Ishikawa (cell line): ENCODE measurements at regions not wholly inside any gene's neighbourhood (a gene's known extent, or its start where the extent isn't known, plus 50 kb on each side); places are given as distances from the start of the nearest gene placed in this dataset.
A peak's percentile ranks its signal among the peaks of the same experiment; 100 is the strongest.

ENCODE experiments used
- CEBPB ChIP-seq: IDR thresholded peaks from 2 replicates; pipeline ENCODE4 v1.6.1; 2012
- CREB1 ChIP-seq: IDR thresholded peaks from 2 replicates; pipeline ENCODE4 v1.6.1; 2012; ENCODE audit warnings: low read depth
- EGR1 ChIP-seq: IDR thresholded peaks from 2 replicates; pipeline ENCODE4 v1.6.1; 2012
- EP300 ChIP-seq: IDR thresholded peaks from 2 replicates; pipeline ENCODE4 v1.6.1; 2012; ENCODE audit warnings: borderline replicate concordance
- FOXM1 ChIP-seq: IDR thresholded peaks from 2 replicates; pipeline ENCODE4 v1.6.1; 2012; ENCODE audit warnings: low read depth, borderline replicate concordance
- NFIC ChIP-seq: IDR thresholded peaks from 2 replicates; pipeline ENCODE4 v1.6.1; 2012
- RAD21 ChIP-seq: IDR thresholded peaks from 2 replicates; pipeline ENCODE4 v1.6.1; 2012; ENCODE audit warnings: low read depth
- TAF1 ChIP-seq: IDR thresholded peaks from 2 replicates; pipeline ENCODE4 v1.6.1; 2012; ENCODE audit warnings: low read depth, mild to moderate bottlenecking
- TCF12 ChIP-seq: IDR thresholded peaks from 2 replicates; pipeline ENCODE4 v1.6.1; 2012; ENCODE audit warnings: low read depth
- TEAD4 ChIP-seq: IDR thresholded peaks from 2 replicates; pipeline ENCODE4 v1.6.1; 2012
- YY1 ChIP-seq: IDR thresholded peaks from 2 replicates; pipeline ENCODE4 v1.6.1; 2012; ENCODE audit warnings: low read depth
- ZBTB7A ChIP-seq: IDR thresholded peaks from 2 replicates; pipeline ENCODE4 v1.6.1; 2012; ENCODE audit warnings: low read depth
- TF ChIP-seq, protein P1 (sequence below): IDR thresholded peaks from 2 replicates; pipeline ENCODE4 v1.6.1; 2012; ENCODE audit warnings: low read depth, mild to moderate bottlenecking
- TF ChIP-seq, protein P2 (sequence below): IDR thresholded peaks from 2 replicates; pipeline ENCODE4 v1.6.1; 2012
- TF ChIP-seq, protein P3 (sequence below): IDR thresholded peaks from 2 replicates; pipeline ENCODE4 v1.6.1; 2012

DNA sequence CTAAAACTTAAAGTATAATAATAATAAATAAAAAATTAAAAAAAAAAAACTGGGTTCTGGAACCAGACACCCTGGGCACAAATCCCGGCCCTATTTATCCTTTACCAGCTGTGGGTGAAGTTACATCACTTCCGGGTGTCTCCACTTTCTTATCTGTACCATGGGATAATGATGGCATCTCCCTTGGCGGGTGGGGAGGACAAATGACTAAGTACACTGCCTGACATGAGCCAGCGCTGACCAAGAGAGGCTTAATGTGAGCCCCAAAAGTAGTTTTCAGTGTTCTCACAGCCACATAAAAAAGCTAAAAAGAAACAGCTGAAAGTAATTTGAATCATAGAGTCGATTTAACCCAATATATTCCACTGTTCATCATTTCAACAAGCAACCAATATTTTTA, 424.9 kb downstream of the SOX9 start:
- no peak for TF ChIP-seq TEAD4
- no peak for TF ChIP-seq FOXM1
- TF ChIP-seq RAD21: no peak
- TF ChIP-seq TCF12: no peak
- no peak for TF ChIP-seq CEBPB
- TF ChIP-seq ZBTB7A: no peak
- no peak for TF ChIP-seq TAF1
- TF ChIP-seq YY1: no peak
- TF ChIP-seq EP300: no peak
- TF ChIP-seq, protein P1, sequence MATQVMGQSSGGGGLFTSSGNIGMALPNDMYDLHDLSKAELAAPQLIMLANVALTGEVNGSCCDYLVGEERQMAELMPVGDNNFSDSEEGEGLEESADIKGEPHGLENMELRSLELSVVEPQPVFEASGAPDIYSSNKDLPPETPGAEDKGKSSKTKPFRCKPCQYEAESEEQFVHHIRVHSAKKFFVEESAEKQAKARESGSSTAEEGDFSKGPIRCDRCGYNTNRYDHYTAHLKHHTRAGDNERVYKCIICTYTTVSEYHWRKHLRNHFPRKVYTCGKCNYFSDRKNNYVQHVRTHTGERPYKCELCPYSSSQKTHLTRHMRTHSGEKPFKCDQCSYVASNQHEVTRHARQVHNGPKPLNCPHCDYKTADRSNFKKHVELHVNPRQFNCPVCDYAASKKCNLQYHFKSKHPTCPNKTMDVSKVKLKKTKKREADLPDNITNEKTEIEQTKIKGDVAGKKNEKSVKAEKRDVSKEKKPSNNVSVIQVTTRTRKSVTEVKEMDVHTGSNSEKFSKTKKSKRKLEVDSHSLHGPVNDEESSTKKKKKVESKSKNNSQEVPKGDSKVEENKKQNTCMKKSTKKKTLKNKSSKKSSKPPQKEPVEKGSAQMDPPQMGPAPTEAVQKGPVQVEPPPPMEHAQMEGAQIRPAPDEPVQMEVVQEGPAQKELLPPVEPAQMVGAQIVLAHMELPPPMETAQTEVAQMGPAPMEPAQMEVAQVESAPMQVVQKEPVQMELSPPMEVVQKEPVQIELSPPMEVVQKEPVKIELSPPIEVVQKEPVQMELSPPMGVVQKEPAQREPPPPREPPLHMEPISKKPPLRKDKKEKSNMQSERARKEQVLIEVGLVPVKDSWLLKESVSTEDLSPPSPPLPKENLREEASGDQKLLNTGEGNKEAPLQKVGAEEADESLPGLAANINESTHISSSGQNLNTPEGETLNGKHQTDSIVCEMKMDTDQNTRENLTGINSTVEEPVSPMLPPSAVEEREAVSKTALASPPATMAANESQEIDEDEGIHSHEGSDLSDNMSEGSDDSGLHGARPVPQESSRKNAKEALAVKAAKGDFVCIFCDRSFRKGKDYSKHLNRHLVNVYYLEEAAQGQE: no peak
- TF ChIP-seq NFIC: no peak
- TF ChIP-seq EGR1: no peak
- TF ChIP-seq, protein P2, sequence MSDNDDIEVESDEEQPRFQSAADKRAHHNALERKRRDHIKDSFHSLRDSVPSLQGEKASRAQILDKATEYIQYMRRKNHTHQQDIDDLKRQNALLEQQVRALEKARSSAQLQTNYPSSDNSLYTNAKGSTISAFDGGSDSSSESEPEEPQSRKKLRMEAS: no peak
- no peak for TF ChIP-seq CREB1
- TF ChIP-seq, protein P3, sequence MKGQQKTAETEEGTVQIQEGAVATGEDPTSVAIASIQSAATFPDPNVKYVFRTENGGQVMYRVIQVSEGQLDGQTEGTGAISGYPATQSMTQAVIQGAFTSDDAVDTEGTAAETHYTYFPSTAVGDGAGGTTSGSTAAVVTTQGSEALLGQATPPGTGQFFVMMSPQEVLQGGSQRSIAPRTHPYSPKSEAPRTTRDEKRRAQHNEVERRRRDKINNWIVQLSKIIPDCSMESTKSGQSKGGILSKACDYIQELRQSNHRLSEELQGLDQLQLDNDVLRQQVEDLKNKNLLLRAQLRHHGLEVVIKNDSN: no peak

DNA sequence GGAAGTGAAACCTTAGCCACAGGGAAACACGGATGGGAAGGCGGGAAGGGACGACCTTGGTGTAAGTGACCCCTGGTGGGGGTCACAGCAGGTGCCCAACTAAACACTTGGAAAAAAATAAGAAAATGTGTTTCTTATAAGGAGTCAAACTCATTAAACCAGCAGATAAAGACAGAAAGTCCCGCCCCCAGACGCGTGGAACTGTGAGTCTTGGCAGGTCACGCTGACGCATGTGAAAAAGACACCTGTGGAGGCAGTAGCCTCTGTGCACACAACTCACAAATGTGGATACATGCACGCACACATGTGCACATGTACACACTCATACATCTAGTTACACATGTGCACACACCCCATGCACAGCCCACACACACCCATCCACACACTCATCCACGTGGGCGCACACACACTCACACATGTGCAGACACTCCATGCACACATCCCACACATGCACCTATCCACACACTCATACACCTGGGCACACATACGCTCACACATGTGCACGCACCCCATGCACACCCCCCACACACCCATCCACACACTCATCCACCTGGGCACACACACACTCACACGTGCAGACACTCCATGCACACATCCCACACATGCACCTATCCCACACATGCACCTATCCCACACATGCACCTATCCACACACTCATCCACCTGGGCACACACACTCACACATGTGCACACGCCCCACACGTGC, 432.4 kb downstream of the SOX9 start:
- no peak for TF ChIP-seq NFIC

DNA sequence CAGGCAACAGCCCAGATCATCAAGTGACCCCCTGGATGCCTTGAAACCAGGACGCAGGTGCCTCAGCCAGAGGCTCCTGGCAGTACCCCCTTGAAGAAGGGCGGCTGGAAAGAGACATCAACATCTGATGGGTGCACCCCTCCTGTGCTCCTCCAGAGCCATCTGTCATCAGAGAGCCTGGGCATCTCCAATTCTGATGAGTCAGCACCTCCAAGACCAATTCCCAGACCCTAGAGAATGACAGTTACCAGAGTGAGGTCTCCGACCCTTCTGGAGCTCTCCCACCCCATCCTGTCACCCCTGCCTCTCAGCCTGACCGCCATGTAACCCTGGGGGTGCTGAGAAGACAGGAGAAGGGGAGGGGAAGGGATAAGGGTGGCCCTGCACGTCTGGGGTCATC, 433.7 kb downstream of the SOX9 start:
- TF ChIP-seq, protein P2: no peak
- no peak for TF ChIP-seq TCF12
- TF ChIP-seq NFIC: no peak
- TF ChIP-seq CREB1: no peak

DNA sequence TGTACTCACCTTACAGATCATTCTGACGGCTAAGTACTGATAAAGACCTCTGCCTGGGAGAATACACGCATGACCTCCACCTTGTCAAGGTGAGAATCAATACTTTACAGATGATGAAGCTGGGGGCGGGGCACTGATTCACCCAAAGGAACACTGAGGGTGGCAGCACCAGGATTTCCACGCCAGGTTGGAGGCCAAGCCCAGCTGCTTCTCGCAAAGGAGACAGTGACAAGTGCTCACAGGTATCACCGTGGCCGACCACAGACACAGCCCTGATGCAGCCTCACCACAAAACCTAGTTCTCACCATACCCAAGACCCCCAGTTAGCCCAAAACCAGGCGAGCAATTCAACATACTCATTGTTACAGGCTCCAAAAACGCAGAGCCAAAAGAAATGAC, 434.2 kb downstream of the SOX9 start:
- no peak for TF ChIP-seq EGR1
- TF ChIP-seq YY1: no peak
- TF ChIP-seq, protein P2: no peak

DNA sequence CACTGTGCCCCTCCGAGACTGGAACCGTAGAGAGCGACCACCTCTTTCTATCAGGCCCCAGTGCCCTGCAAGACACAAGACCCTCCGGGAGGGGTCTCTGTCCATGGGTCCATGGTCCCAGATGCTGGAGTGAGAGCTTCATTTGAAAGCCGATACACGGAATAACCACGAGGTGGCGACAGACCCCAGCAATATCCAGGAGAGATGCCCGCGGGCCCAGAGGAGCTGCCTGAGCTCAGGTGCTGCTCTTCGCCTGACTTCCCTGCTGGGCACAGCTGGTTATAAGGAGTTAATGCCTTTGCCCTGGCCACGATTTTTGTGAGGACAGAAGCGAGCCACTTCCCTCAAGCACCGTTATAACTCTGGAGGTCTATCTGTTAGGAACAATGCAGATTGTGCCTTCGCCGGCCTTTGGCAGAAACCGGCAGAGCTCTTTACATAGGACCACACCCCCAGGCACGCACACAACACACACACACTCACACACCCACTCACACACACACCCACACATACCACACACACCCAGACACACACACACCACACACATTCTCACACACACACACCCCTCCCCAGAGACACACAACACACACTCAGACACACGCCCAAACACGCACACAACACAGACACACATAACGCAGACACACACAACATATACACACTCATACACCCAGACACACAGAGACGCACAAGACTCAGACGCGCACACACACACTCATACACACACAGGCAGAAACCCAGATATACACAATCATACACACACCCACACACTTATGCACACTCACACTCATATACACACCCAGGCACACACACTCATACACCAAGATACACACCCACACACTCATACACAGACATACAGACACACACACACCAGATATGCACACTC, 436.4 kb downstream of the SOX9 start:
- TF ChIP-seq RAD21: peak; percentile 92
- TF ChIP-seq YY1: no peak

DNA sequence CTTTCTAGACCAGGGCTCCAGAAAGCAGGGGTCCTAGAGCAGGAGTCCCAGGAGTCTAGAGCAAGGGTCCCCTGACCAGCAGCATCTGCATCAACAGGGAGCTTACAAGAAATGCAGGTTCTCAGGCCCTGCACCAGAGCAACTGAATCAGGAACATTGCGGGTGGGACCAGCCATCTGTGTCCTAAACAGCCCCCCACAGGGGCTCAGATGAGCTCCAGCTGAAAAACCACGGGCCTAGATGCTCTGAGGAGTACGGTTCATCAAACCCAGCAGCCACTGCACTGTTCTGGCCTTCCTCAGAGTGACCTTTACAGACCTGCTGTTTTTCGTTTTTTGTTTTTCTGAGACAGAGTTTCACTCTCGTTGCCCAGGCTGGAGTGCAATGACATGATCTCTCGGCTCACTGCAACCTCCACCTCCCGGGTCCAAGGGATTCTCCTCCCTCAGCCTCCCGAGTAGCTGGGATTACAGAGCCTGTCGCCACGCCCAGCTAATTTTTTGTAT, 438.2 kb downstream of the SOX9 start:
- TF ChIP-seq TCF12 (no peak), ZBTB7A (no peak), EGR1 (no peak), YY1 (no peak), CREB1 (no peak), TEAD4 (no peak), RAD21 (no peak), CEBPB (no peak), EP300 (no peak), FOXM1 (no peak), TAF1 (no peak), NFIC (no peak)
- TF ChIP-seq, protein P1: no peak
- TF ChIP-seq, protein P2: no peak
- TF ChIP-seq, protein P3: no peak
